Gastroesophageal sphincter (tissue), 4 donors: ENCODE measurements at regions not wholly inside any gene's neighbourhood (a gene's known extent, or its start where the extent isn't known, plus 50 kb on each side); places are given as distances from the start of the nearest gene placed in this dataset.

Experiments used
- ATAC-seq: fragments of 150-250 bp; one replicate; pipeline ENCODE4 v1.9.1; 2016; ENCODE audit warnings: mild to moderate bottlenecking, moderate library complexity
- H3K27ac ChIP-seq, 4 donors: fragments of 200-600 bp; sonication (generic) in 3 of 4; 1 replicate in 3 of 4; 2 replicates in 1 of 4; pipeline ENCODE4 v1.5.1; 2016 to 2019
- H3K27me3 ChIP-seq: fragments of 200-600 bp; sonication (generic); one replicate; pipeline ENCODE4 v1.5.1; 2019
- H3K36me3 ChIP-seq, 2 donors: fragments of 200-600 bp; sonication (generic); one replicate each; pipeline ENCODE4 v1.5.1; 2019; ENCODE audit warnings: control low read depth in 1 of 2
- H3K4me1 ChIP-seq, 3 donors: fragments of 200-600 bp; sonication (generic); 1 replicate in 2 of 3; 2 replicates in 1 of 3; pipeline ENCODE4 v1.5.1; 2016 to 2019; ENCODE audit warnings: control low read depth in 2 of 3
- H3K4me3 ChIP-seq, 2 donors: fragments of 200-600 bp; sonication (generic); one replicate each; pipeline ENCODE4 v1.5.1; 2019; ENCODE audit warnings: mild to moderate bottlenecking in 1 of 2, moderate library complexity in 1 of 2
- H3K9me3 ChIP-seq, 3 donors: fragments of 200-600 bp; sonication (generic); one replicate each; pipeline ENCODE4 v1.5.1; 2017 to 2019; ENCODE audit warnings: control low read depth in 2 of 3
- CTCF ChIP-seq, 4 experiments: fragments of 200-600 bp in 2 of 4; fragments of 450-650 bp in 2 of 4; sonication (generic) in 1 of 4; IDR thresholded peaks; one replicate each; pipeline ENCODE4 v1.5.1; 2017 to 2019; ENCODE audit warnings: antibody characterized with exemption in 4 of 4, mild to moderate bottlenecking in 2 of 4, moderate library complexity in 2 of 4
- EP300 ChIP-seq: sonication (generic); formaldehyde crosslinking; IDR thresholded peaks from one replicate; pipeline ENCODE4 v1.6.1; 2017; ENCODE audit warnings: antibody characterized with exemption, mild to moderate bottlenecking
- POLR2A ChIP-seq, 2 donors: fragments of 450-650 bp; IDR thresholded peaks; one replicate each; pipeline ENCODE4 v1.6.1; 2017; ENCODE audit warnings: antibody characterized with exemption in 2 of 2, mild to moderate bottlenecking in 2 of 2, moderate library complexity in 1 of 2
- POLR2AphosphoS5 ChIP-seq: sonication (generic); formaldehyde crosslinking; IDR thresholded peaks from one replicate; pipeline ENCODE4 v1.6.1; 2017; ENCODE audit warnings: antibody characterized with exemption
- WGBS, 2 donors: methylation state at CpG; one replicate each; pipeline ENCODE4 v1.1.5; 2018; ENCODE audit warnings: low coverage in 1 of 2; 5-methylcytosine and 5-hydroxymethylcytosine counted together

GRCh38 chr2:104164721-104165252 is 689.1 kb upstream of the POU3F3 start:
- 82 to 92% methylated on average over 2 to 7 of the region's 7 CpGs for WGBS, 2 donors
- no peak overlapping the region for H3K27ac ChIP-seq
- H3K36me3 ChIP-seq: no peaks in the 10 kb centered on the region
- H3K4me1 ChIP-seq: no peaks in the 10 kb centered on the region
- H3K4me3 ChIP-seq: no peak overlapping the region
- no peaks in the 10 kb centered on the region for H3K9me3 ChIP-seq
- TF ChIP-seq CTCF (IDR thresholded peaks at IDR 0.05): no peak
- no peak for TF ChIP-seq POLR2A (IDR thresholded peaks at IDR 0.05)
- no peak for TF ChIP-seq EP300
- TF ChIP-seq POLR2AphosphoS5: no peak
- no peaks in the 10 kb centered on the region for H3K27me3 ChIP-seq
- ATAC-seq: no peak

- Histone ChIP-seq H3K27ac (no peak overlapping the region), H3K4me1 (no peaks in the 10 kb centered on the region), H3K36me3 (no peaks in the 10 kb centered on the region), H3K4me3 (no peak overlapping the region), H3K9me3 (peaks cover 0 to 16% (median 0%) of the 10 kb centered on the region in 3 donors), H3K27me3 (no peaks in the 10 kb centered on the region)
- 57 to 83% methylated on average over 1 of the region's 1 CpG for WGBS, 2 donors
- ATAC-seq: no peak
- TF ChIP-seq EP300: no peak
- no peak for TF ChIP-seq POLR2AphosphoS5
- TF ChIP-seq CTCF (IDR thresholded peaks at IDR 0.05): no peak
- no peak for TF ChIP-seq POLR2A (IDR thresholded peaks at IDR 0.05)
Measured at GRCh38 chr2:104177179-104177578, 676.7 kb upstream of the POU3F3 start.

- no peak for ATAC-seq
- Histone ChIP-seq H3K4me1 (no peaks in the 10 kb centered on the region), H3K27ac (no peak overlapping the region), H3K4me3 (no peak overlapping the region), H3K36me3 (no peaks in the 10 kb centered on the region), H3K9me3 (peaks cover 0 to 21% (median 0%) of the 10 kb centered on the region in 3 donors), H3K27me3 (no peaks in the 10 kb centered on the region)
- no peak for TF ChIP-seq EP300
- WGBS, 2 donors: 90 to 100% methylated on average over 1 of the region's 1 CpG
Measured at GRCh38 chr2:104179644-104180043, 674.3 kb upstream of the POU3F3 start.

GRCh38 chr2:104200533-104201168 is 653.3 kb upstream of the POU3F3 start:
- H3K27ac ChIP-seq: no peak overlapping the region
- H3K4me3 ChIP-seq: no peak overlapping the region
- no peaks in the 10 kb centered on the region for H3K4me1 ChIP-seq
- no peak for TF ChIP-seq EP300
- TF ChIP-seq POLR2A (IDR thresholded peaks at IDR 0.05): no peak
- no peak for TF ChIP-seq POLR2AphosphoS5
- TF ChIP-seq CTCF (IDR thresholded peaks at IDR 0.05): no peak
- H3K36me3 ChIP-seq: no peaks in the 10 kb centered on the region
- no peak for ATAC-seq
- H3K9me3 ChIP-seq: no peaks in the 10 kb centered on the region
- H3K27me3 ChIP-seq: no peaks in the 10 kb centered on the region
- WGBS, 2 donors: 73 to 79% methylated on average over 2 of the region's 2 CpGs

- no peaks in the 10 kb centered on the region for H3K4me1 ChIP-seq
- ATAC-seq: no peak
- no peak overlapping the region for H3K4me3 ChIP-seq
- no peaks in the 10 kb centered on the region for H3K27me3 ChIP-seq
- H3K27ac ChIP-seq: no peak overlapping the region
- WGBS, 2 donors: 65 to 81% methylated on average over 7 to 8 of the region's 8 CpGs
- TF ChIP-seq CTCF (IDR thresholded peaks at IDR 0.05): no peak
- no peak for TF ChIP-seq POLR2A (IDR thresholded peaks at IDR 0.05)
- TF ChIP-seq POLR2AphosphoS5: no peak
- no peak for TF ChIP-seq EP300
- H3K36me3 ChIP-seq: no peaks in the 10 kb centered on the region
- no peaks in the 10 kb centered on the region for H3K9me3 ChIP-seq
Measured at GRCh38 chr2:104213758-104214157, 640.2 kb upstream of the POU3F3 start.
